CD4-positive, alpha-beta T cell (primary cell): ENCODE measurements at regions not wholly inside any gene's neighbourhood (a gene's known extent, or its start where the extent isn't known, plus 50 kb on each side); places are given as distances from the start of the nearest gene placed in this dataset.

Source experiments
- ATAC-seq: fragments of 200-7000 bp; cut with Tn5 transposase; one replicate; pipeline ENCODE4 v1.10.0; 2022; ENCODE audit warnings: mild to moderate bottlenecking; ENCODE audit not compliant: poor library complexity
- CTCF ChIA-PET: fragments of 350-600 bp; sonication (Branson Sonifier 250); formaldehyde crosslinking; loops from one replicate; lab custom pipeline; 2021; ENCODE audit warnings: antibody characterized with exemption, inconsistent platforms; lab: Charles Lee
- POLR2A ChIA-PET: fragments of 350-600 bp; sonication (Branson Sonifier 250); formaldehyde crosslinking; loops from one replicate; lab custom pipeline; 2021; ENCODE audit warnings: antibody characterized with exemption, inconsistent platforms; lab: Charles Lee
- DNase-seq, 14 experiments: peaks; one replicate each; pipeline ENCODE4 v3.0.0-alpha.2; 2013 to 2020; ENCODE audit warnings: mixed read lengths in 2 of 14
- H3K27ac ChIP-seq, 2 donors: one replicate each; pipeline versions ENCODE4 v1.5.1 to v1.7.0; 2013; ENCODE audit warnings: low read length in 2 of 2, low read depth in 1 of 2, mild to moderate bottlenecking in 1 of 2
- H3K27me3 ChIP-seq, 2 experiments: 1 replicate in 1 of 2; 2 replicates in 1 of 2; pipeline versions ENCODE4 v1.6.1 to v1.7.0; 2013; ENCODE audit warnings: low read length in 2 of 2, control low read depth in 1 of 2, mild to moderate bottlenecking in 1 of 2, moderate library complexity in 1 of 2; ENCODE audit not compliant: insufficient read depth in 2 of 2, control insufficient read depth in 1 of 2
- H3K36me3 ChIP-seq: one replicate; pipeline ENCODE4 v1.6.1; 2013; ENCODE audit warnings: low read length, control low read depth; ENCODE audit not compliant: insufficient read depth
- H3K4me1 ChIP-seq: one replicate; pipeline ENCODE4 v1.6.1; 2013; ENCODE audit warnings: low read length, control low read depth; ENCODE audit not compliant: insufficient read depth
- H3K4me3 ChIP-seq: one replicate; pipeline ENCODE4 v1.5.1; 2013; ENCODE audit warnings: mild to moderate bottlenecking, low read length, moderate library complexity
- H3K9me3 ChIP-seq, 2 experiments: 1 replicate in 1 of 2; 2 replicates in 1 of 2; pipeline versions ENCODE4 v1.6.1 to v1.7.0; 2013; ENCODE audit warnings: low read length in 2 of 2, mild to moderate bottlenecking in 2 of 2, control low read depth in 1 of 2, moderate library complexity in 1 of 2; ENCODE audit not compliant: control insufficient read depth in 1 of 2, insufficient read depth in 1 of 2
- H3K27ac Mint-ChIP-seq: one replicate; pipeline ENCODE4 v1.8.0; 2020; ENCODE audit warnings: mixed read lengths
- H3K27me3 Mint-ChIP-seq: one replicate; pipeline ENCODE4 v1.8.0; 2021; ENCODE audit warnings: mixed read lengths
- H3K36me3 Mint-ChIP-seq: one replicate; pipeline ENCODE4 v1.8.0; 2021; ENCODE audit warnings: low read depth, mixed read lengths
- H3K4me1 Mint-ChIP-seq: one replicate; pipeline ENCODE4 v1.8.0; 2021; ENCODE audit warnings: low read depth, mixed read lengths
- H3K4me3 Mint-ChIP-seq: one replicate; pipeline ENCODE4 v1.8.0; 2020; ENCODE audit warnings: mild to moderate bottlenecking, mixed read lengths
- H3K9me3 Mint-ChIP-seq: one replicate; pipeline ENCODE4 v1.8.0; 2020; ENCODE audit warnings: mixed read lengths
- CTCF ChIP-seq: fragments of 200-600 bp; IDR thresholded peaks from one replicate; pipeline ENCODE4 v1.8.0; 2022; ENCODE audit warnings: antibody characterized with exemption, mild to moderate bottlenecking
- intact Hi-C, 2 experiments: fragments of 100-400 bp; cut with DNase I in 1 of 2; cut with micrococcal nuclease in 1 of 2; formaldehyde crosslinking; loops; one replicate each; pipeline versions ENCODE4 v1.15.1 to v1.9.0; 2023 to 2025; cut with DNase I, micrococcal nuclease

- Mint-ChIP-seq H3K27ac (no peak overlapping the region), H3K4me1 (no peaks in the 10 kb centered on the region), H3K4me3 (no peak overlapping the region), H3K27me3 (peaks cover 66% of the 10 kb centered on the region), H3K9me3 (no peaks in the 10 kb centered on the region), H3K36me3 (no peaks in the 10 kb centered on the region)
- no peaks in the 10 kb centered on the region for H3K36me3 ChIP-seq
- POLR2A ChIA-PET, result no interaction called here
- no peaks in the 10 kb centered on the region for H3K9me3 ChIP-seq
- CTCF ChIA-PET, result interaction anchor here (0.7 kb wide), 1 partner anchor 165 kb away, joined by 4 read pairs; no protein-coding TSS in a partner anchor
- intact Hi-C loops, result no loop called here
- peaks cover 12 to 18% of the 10 kb centered on the region in 2 experiments for H3K27me3 ChIP-seq
- H3K4me3 ChIP-seq, result no peak overlapping the region
- ATAC-seq (no peak), DNase-seq (no peak)
- TF ChIP-seq CTCF, result no peak
- no peak overlapping the region for H3K27ac ChIP-seq
- H3K4me1 ChIP-seq, result no peaks in the 10 kb centered on the region
Observed at GRCh38 chr17:5758651-5759050, 174.3 kb upstream of the NLRP1 start.

- Mint-ChIP-seq H3K4me1 (no peaks in the 10 kb centered on the region), H3K36me3 (no peaks in the 10 kb centered on the region), H3K9me3 (no peaks in the 10 kb centered on the region), H3K4me3 (no peak overlapping the region), H3K27me3 (peaks cover 66% of the 10 kb centered on the region), H3K27ac (no peak overlapping the region)
- ChIA-PET POLR2A (no interaction called here), CTCF (no interaction called here)
- Histone ChIP-seq H3K4me3 (no peak overlapping the region), H3K9me3 (no peaks in the 10 kb centered on the region), H3K27ac (no peak overlapping the region), H3K36me3 (no peaks in the 10 kb centered on the region), H3K4me1 (no peaks in the 10 kb centered on the region), H3K27me3 (peaks cover 11 to 15% of the 10 kb centered on the region in 2 experiments)
- DNase-seq (no peak), ATAC-seq (no peak)
- intact Hi-C loops, result no loop called here
- TF ChIP-seq CTCF, result no peak
Observed at GRCh38 chr17:5759501-5759925, 175.2 kb upstream of the NLRP1 start.

GRCh38 chr17:5762191-5762590 is 177.9 kb upstream of the NLRP1 start:
- Histone ChIP-seq H3K36me3 (no peaks in the 10 kb centered on the region), H3K4me3 (no peak overlapping the region), H3K9me3 (no peaks in the 10 kb centered on the region), H3K4me1 (no peaks in the 10 kb centered on the region), H3K27ac (no peak overlapping the region), H3K27me3 (peaks cover 9 to 16% of the 10 kb centered on the region in 2 experiments)
- intact Hi-C loops, result no loop called here
- DNase-seq, result no peak
- no peak for ATAC-seq
- H3K4me1 Mint-ChIP-seq, result no peaks in the 10 kb centered on the region
- H3K36me3 Mint-ChIP-seq, result no peaks in the 10 kb centered on the region
- ChIA-PET CTCF (no interaction called here), POLR2A (no interaction called here)
- no peak for TF ChIP-seq CTCF
- H3K27ac Mint-ChIP-seq, result no peak overlapping the region
- H3K9me3 Mint-ChIP-seq, result no peaks in the 10 kb centered on the region
- H3K27me3 Mint-ChIP-seq, result peaks cover 53% of the 10 kb centered on the region
- no peak overlapping the region for H3K4me3 Mint-ChIP-seq
